Lower leg skin (tissue), 4 donors: ENCODE measurements at regions not wholly inside any gene's neighbourhood (a gene's known extent, or its start where the extent isn't known, plus 50 kb on each side); places are given as distances from the start of the nearest gene placed in this dataset.
"Not testable (repeated sequence)": the region's sequence is repeated elsewhere in the genome, so short reads cannot be mapped to it uniquely, and the experiment has no call there.

Source experiments
- DNase-seq, 2 donors: peaks; one replicate each; pipeline ENCODE4 v3.0.0-alpha.2; 2019; ENCODE audit warnings: low spot score in 2 of 2
- H3K4me3 ChIP-seq: fragments of 200-600 bp; sonication (generic); 2 replicates; pipeline ENCODE4 v1.5.1; 2017; ENCODE audit warnings: mild to moderate bottlenecking, low read depth; ENCODE audit not compliant: poor library complexity, severe bottlenecking
- POLR2A ChIP-seq, 2 donors: fragments of 450-650 bp; IDR thresholded peaks; one replicate each; pipeline ENCODE4 v1.6.1; 2016 to 2017; ENCODE audit warnings: antibody characterized with exemption in 2 of 2, mild to moderate bottlenecking in 1 of 2, moderate library complexity in 1 of 2
- WGBS, 2 donors: methylation state at CpG; one replicate each; pipeline ENCODE4 v1.1.5; 2018; 5-methylcytosine and 5-hydroxymethylcytosine counted together
- intact Hi-C: fragments of 100-400 bp; cut with DNase I; formaldehyde crosslinking; loops from one replicate; pipeline ENCODE4 v1.15.0; 2023; ENCODE audit warnings: low total_unique reads
- TF ChIP-seq, protein P1 (sequence below), 3 donors: fragments of 450-650 bp; IDR thresholded peaks; one replicate each; pipeline ENCODE4 v1.5.1; 2016; ENCODE audit warnings: antibody characterized with exemption in 3 of 3, mild to moderate bottlenecking in 3 of 3, moderate library complexity in 2 of 3

DNA sequence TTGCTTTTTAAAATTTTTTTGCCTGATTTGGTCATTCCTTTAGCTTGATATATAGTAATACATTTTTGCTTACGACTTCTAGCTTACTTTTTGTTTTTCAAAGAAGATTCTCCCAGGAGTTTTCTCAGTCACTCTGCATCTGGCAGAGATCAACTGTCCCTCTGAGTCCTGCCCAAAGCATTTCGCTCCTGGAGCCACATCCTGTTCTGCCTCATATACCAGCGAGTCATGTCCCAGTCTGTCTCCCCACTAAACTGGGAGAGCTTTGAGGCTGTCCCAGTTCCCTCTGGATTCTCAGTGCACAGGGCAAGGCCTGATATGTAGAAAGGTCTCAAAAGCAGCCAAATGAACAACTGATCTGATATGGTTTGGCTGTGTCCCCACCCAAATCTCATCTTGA, 326.3 kb downstream of the ARRDC4 start:
- no peak overlapping the region for H3K4me3 ChIP-seq
- WGBS, 2 donors: 64 to 81% methylated on average over 3 of the region's 3 CpGs
- no peak for TF ChIP-seq POLR2A (IDR thresholded peaks at IDR 0.05)
- TF ChIP-seq, protein P1, sequence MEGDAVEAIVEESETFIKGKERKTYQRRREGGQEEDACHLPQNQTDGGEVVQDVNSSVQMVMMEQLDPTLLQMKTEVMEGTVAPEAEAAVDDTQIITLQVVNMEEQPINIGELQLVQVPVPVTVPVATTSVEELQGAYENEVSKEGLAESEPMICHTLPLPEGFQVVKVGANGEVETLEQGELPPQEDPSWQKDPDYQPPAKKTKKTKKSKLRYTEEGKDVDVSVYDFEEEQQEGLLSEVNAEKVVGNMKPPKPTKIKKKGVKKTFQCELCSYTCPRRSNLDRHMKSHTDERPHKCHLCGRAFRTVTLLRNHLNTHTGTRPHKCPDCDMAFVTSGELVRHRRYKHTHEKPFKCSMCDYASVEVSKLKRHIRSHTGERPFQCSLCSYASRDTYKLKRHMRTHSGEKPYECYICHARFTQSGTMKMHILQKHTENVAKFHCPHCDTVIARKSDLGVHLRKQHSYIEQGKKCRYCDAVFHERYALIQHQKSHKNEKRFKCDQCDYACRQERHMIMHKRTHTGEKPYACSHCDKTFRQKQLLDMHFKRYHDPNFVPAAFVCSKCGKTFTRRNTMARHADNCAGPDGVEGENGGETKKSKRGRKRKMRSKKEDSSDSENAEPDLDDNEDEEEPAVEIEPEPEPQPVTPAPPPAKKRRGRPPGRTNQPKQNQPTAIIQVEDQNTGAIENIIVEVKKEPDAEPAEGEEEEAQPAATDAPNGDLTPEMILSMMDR (IDR thresholded peaks at IDR 0.05): no peak
- intact Hi-C loops: no loop called here
- no peak for DNase-seq

DNA sequence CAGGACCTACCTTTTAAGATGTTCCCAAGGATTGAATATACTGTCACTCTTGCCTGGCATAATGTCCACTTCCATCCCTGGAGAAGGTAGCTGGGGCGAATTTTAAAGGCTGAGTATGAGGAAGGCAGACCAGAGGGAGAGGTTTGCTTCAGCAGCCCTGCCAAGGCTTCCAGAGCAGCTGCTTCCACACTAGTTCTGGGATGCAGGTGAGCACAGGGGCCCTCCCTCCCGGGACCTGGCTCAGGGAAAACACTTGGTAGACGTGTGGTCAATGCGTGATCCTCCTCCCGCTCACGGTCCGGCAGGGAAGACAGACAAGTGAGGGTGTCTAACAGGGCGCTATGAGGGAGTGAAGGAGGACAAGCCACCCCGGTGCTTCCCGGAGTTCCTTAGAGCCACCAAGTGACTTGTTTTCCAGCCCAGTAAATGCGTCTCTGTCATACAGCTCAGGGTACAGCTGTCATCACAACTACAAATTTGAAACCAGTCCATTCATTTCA, 327.6 kb downstream of the ARRDC4 start:
- DNase-seq: no peak
- no peak overlapping the region for H3K4me3 ChIP-seq
- intact Hi-C loops: no loop called here
- TF ChIP-seq, protein P1 (IDR thresholded peaks at IDR 0.05): no peak
- TF ChIP-seq POLR2A (IDR thresholded peaks at IDR 0.05): no peak
- WGBS, 2 donors: 87 to 91% methylated on average over 11 of the region's 11 CpGs

DNA sequence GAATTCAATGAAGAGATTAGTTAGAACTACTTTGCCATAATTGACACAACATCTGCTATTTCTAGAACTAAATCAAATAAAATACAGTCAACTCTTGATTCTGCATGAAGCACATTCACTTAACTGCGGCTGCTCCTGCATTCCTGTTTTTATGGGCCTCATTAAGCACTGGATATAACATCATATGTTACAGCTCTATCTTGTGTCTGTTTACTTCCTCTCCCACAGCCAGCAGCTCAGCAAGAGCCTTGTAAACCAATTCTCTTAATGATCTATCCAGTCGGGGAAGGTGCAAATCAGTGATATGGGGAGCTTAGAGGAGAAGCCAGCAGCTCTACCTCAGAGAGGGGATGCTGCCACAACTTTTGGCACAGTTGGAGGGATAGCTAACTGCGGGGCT, 329.2 kb downstream of the ARRDC4 start:
- H3K4me3 ChIP-seq: no peak overlapping the region
- 30 to 43% methylated on average over 3 of the region's 3 CpGs for WGBS, 2 donors
- intact Hi-C loops: no loop called here
- DNase-seq: no peak
- no peak for TF ChIP-seq POLR2A (IDR thresholded peaks at IDR 0.05)
- TF ChIP-seq, protein P1 (IDR thresholded peaks at IDR 0.05): no peak

DNA sequence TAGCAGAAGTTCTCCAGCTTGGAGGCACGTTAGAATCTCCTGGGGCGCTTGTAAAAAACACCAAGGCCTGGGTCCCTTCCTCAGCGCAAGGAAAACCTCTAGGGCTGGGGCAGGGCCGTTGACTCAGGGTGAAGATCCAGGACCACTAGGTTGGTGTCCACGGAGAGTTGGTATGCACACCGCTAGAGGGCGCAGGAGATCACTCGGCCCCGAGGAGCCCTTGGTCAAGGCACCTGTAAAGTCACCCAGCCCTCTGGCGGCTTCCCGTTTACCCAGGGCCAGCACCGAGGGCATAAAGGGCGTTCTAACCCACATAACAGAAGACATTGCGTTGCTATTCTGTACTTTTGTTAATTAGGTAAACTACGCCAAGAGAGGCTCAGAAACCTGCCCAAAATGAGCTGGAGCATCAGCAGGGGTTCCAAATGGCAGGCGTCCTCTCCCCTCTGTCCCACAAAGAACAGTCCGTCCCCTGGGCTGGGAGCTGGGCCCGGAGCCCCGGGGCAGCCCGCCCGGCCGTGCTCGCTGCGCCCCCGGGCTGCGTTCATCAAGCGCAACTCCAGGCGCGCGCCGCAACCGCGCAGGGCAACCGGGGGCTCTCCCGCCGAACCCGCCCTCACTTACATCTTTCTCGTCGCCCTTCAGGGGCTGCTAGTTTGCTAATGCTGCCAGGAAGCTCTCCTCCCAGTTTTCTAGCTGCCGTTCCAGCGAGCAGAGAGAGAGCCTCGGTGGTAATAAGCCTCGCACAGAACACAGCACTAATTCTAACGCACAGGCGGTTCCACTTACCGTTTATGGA, 332.1 kb downstream of the ARRDC4 start:
- intact Hi-C loops: no loop called here
- TF ChIP-seq, protein P1 (IDR thresholded peaks at IDR 0.05): no peak
- TF ChIP-seq POLR2A (IDR thresholded peaks at IDR 0.05): no peak
- no peak for DNase-seq
- H3K4me3 ChIP-seq: no peak overlapping the region
- WGBS, 2 donors: 2 to 6% methylated on average over 26 to 37 of the region's 46 CpGs

DNA sequence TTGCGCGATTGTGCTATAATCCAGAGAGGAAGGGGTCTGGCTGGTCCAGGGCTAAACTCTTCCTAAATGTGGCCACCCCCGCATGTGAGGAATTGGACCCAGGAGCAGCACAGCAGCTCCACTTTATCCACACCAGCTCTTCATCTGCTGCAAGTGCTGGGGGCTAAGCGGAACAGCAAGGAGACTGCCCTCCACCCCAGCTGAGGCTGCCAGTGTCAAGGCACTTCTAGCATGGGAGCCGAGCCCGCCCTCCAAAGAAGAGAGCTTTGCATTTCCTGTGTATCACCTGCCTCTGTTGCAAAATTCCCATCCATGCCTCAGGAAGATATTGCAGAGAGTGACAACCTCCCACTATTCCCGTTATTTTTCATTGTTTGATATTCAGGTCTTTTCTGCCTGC, 333.6 kb downstream of the ARRDC4 start:
- H3K4me3 ChIP-seq: no peak overlapping the region
- WGBS, 2 donors: 63 to 79% methylated on average over 7 of the region's 7 CpGs
- TF ChIP-seq, protein P1 (IDR thresholded peaks at IDR 0.05): no peak
- TF ChIP-seq POLR2A (IDR thresholded peaks at IDR 0.05): no peak
- DNase-seq: no peak
- intact Hi-C loops: no loop called here

DNA sequence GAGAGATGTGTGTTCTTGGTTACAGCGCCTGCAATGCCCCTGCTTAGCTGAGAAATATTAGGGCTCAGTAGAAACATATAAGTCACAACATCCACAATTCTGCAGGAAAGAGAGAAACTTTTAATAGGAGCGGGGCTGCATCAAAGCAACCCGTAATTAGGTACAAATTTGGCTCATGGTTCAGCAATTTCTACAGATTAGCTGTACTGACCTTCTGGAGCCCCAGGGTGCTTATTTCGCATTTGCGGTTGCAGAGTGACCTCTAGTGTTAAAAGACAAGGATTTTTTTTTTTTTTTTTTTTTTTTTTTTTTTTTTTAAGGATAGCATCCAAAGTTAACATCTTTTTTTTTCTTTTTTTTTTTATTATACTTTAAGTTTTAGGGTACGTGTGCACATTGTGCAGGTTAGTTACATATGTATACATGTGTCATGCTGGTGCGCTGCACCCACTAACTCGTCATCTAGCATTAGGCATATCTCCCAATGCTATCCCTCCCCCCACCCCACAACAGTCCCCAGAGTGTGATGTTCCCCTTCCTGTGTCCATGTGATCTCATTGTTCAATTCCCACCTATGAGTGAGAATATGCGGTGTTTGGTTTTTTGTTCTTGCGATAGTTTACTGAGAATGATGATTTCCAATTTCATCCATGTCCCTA, 334.7 kb downstream of the ARRDC4 start:
- 21 to 27% methylated on average over 7 to 9 of the region's 10 CpGs for WGBS, 2 donors
- intact Hi-C loops, DNase-seq, H3K4me3 ChIP-seq: not testable (repeated sequence)
